ENCODE measurements at regions not wholly inside any gene's neighbourhood (a gene's known extent, or its start where the extent isn't known, plus 50 kb on each side); places are given as distances from the start of the nearest gene placed in this dataset.

DNA sequence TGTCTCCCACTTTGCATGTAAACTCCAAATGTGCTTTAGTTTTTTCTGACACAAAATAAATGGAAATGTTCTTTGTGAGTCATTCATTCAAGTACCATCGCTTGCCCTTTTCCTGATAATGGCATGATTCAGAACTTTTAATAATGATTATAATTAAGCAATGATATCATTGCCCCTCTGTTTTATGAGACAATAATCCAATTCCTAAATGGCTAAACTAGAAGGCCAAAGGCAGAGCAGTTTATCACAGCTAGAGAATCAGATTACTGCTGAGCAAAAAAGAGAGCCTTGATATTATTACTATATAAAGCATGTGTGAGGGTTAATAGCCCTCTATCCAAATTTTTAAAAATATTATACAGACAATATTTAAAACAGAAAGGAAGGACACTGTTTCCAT lies 484.2 kb upstream of the PTPRD start:
- H3K9me3 ChIP-seq: no peaks in the 10 kb centered on the region
- H3K27ac ChIP-seq: no peak overlapping the region
- TF ChIP-seq, protein P1, sequence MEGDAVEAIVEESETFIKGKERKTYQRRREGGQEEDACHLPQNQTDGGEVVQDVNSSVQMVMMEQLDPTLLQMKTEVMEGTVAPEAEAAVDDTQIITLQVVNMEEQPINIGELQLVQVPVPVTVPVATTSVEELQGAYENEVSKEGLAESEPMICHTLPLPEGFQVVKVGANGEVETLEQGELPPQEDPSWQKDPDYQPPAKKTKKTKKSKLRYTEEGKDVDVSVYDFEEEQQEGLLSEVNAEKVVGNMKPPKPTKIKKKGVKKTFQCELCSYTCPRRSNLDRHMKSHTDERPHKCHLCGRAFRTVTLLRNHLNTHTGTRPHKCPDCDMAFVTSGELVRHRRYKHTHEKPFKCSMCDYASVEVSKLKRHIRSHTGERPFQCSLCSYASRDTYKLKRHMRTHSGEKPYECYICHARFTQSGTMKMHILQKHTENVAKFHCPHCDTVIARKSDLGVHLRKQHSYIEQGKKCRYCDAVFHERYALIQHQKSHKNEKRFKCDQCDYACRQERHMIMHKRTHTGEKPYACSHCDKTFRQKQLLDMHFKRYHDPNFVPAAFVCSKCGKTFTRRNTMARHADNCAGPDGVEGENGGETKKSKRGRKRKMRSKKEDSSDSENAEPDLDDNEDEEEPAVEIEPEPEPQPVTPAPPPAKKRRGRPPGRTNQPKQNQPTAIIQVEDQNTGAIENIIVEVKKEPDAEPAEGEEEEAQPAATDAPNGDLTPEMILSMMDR (IDR thresholded peaks at IDR 0.05): no peak
- H3K4me3 ChIP-seq: no peak overlapping the region
- DNase-seq: no peak
- H3K27me3 ChIP-seq: no peaks in the 10 kb centered on the region
- 86 to 89% methylated on average over 1 of the region's 1 CpG for WGBS, 2 donors
- ATAC-seq: no peak
- intact Hi-C loops (cut with DNase I): no loop called here
- H3K36me3 ChIP-seq: no peaks in the 10 kb centered on the region
- H3K4me1 ChIP-seq: no peaks in the 10 kb centered on the region
- FAIRE-seq: no peak

DNA sequence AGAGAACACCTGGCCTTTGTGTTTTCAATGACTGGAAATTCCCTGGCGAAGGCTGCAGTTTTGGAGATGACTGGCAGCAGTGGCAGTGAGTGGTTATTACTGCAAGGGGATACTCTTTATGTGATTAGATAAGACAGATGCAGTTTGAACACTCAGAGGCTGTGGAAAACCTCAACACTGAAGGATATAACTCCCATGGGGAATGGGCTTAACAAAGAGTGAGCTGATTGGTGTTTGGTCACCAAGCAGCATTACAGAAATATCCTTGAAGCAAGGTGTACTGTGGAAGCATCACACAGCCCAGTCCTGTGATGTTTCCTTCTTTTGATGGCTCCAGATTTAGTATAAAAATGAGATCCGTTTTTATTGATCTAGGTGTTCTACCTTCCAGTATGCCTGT lies 490.7 kb upstream of the PTPRD start:
- no peak overlapping the region for H3K27ac ChIP-seq
- FAIRE-seq: no peak
- no peaks in the 10 kb centered on the region for H3K4me1 ChIP-seq
- no peaks in the 10 kb centered on the region for H3K9me3 ChIP-seq
- WGBS, 2 donors: 46 to 57% methylated on average over 2 of the region's 2 CpGs
- no peaks in the 10 kb centered on the region for H3K36me3 ChIP-seq
- H3K4me3 ChIP-seq: no peak overlapping the region
- no peak for DNase-seq
- TF ChIP-seq, protein P1 (IDR thresholded peaks at IDR 0.05): no peak
- ATAC-seq: no peak
- intact Hi-C loops (cut with DNase I): no loop called here
- H3K27me3 ChIP-seq: no peaks in the 10 kb centered on the region

GRCh38 chr9:11107196-11107595 lies 494.4 kb upstream of the PTPRD start:
- Histone ChIP-seq H3K4me3 (no peak overlapping the region), H3K9me3 (no peaks in the 10 kb centered on the region), H3K27me3 (no peaks in the 10 kb centered on the region), H3K27ac (no peak overlapping the region), H3K4me1 (no peaks in the 10 kb centered on the region), H3K36me3 (no peaks in the 10 kb centered on the region)
- WGBS, 2 donors: 60 to 64% methylated on average over 8 of the region's 8 CpGs
- no peak for FAIRE-seq
- TF ChIP-seq, protein P1 (IDR thresholded peaks at IDR 0.05): no peak
- DNase-seq: no peak
- ATAC-seq: no peak
- intact Hi-C loops (cut with DNase I): no loop called here

DNA sequence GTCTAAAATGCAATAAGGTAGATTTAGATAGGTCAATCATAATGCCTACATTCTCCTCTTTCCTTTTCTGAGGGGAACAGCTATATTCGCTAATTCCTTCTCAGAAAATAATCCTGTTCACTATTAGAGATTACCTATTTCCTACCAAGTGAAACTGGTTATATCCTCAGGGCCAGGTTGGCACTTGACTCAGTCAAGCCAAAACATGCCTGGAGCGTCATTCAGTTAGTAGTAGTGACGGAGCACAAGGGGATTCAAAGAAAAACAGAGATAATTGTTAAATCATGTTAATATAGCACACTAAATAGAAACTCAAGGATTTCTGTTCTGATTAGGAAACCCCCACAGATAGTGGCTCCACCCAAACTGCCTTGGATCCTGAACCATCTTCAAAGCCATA lies 515.4 kb upstream of the PTPRD start:
- no peak overlapping the region for H3K4me3 ChIP-seq
- FAIRE-seq (no peak), ATAC-seq (no peak), DNase-seq (no peak)
- no peaks in the 10 kb centered on the region for H3K36me3 ChIP-seq
- H3K27ac ChIP-seq: no peak overlapping the region
- intact Hi-C loops (cut with DNase I): no loop called here
- WGBS, 2 donors: 86 to 91% methylated on average over 3 of the region's 3 CpGs
- H3K9me3 ChIP-seq: no peaks in the 10 kb centered on the region
- H3K27me3 ChIP-seq: no peaks in the 10 kb centered on the region
- TF ChIP-seq, protein P1 (IDR thresholded peaks at IDR 0.05): no peak
- no peaks in the 10 kb centered on the region for H3K4me1 ChIP-seq

DNA sequence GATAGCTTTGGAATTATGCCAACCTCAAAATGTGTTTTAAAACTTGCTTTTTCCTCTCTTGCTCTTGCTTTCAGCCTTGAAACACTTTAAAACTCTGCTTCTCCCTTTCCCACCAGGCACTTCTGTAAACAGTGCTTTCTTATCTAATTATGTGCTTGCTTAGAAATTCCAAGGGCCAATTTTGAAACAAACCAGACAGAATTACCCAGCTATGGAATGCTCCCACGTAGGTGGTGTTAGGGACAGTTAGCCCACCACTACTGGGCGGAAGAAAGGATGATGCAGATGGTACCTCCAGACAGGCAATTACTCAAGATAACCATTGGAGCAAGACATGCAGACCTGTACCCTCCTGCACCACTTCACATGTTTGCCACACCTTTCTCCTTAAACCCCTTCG lies 523.0 kb upstream of the PTPRD start:
- DNase-seq: no peak
- FAIRE-seq: no peak
- Histone ChIP-seq H3K36me3 (no peaks in the 10 kb centered on the region), H3K27me3 (no peaks in the 10 kb centered on the region), H3K4me1 (no peaks in the 10 kb centered on the region), H3K4me3 (no peak overlapping the region), H3K27ac (no peak overlapping the region), H3K9me3 (no peaks in the 10 kb centered on the region)
- ATAC-seq: no peak
- intact Hi-C loops (cut with DNase I): no loop called here
- TF ChIP-seq, protein P1 (IDR thresholded peaks at IDR 0.05): no peak
- WGBS, 2 donors: 38 to 41% methylated on average over 3 of the region's 3 CpGs

Measured in pancreas (tissue), 10 donors.